ENCODE measurements at regions not wholly inside any gene's neighbourhood (a gene's known extent, or its start where the extent isn't known, plus 50 kb on each side); places are given as distances from the start of the nearest gene placed in this dataset.

DNA sequence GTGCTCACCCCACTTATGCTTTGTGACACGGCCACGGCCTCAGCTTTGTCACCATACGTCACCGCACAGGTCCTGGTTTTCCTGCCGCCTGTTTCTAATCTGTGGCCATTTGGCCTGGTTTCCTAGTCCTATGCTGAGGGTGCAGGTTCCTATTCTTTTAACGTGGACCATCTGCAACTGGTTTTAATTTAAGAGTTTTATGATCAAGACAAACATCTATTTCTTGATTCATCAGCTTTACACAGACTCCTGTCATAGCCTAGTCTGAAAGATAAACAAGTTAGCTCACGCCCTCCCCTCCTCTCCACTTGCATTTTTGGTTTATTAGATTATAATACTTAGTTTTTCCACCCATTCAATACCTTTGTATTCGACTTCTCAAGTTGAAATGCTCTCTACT lies 97.5 kb upstream of the RPS6KA2 start:
- Histone ChIP-seq H3K4me2 (ENCODE audit: insufficient read depth, low read length) (no peak overlapping the region), H3K9me3 (replicated peaks; ENCODE audit: control insufficient read depth, insufficient read depth, low read length) (no peaks in the 10 kb centered on the region), H3K79me2 (ENCODE audit: control insufficient read depth, insufficient read depth, low read length) (no peaks in the 10 kb centered on the region), H3K9me1 (replicated peaks; ENCODE audit: control insufficient read depth, extremely low read depth, insufficient read depth, low read length) (no peaks in the 10 kb centered on the region), H3K27ac (ENCODE audit: insufficient read depth, low read depth, low read length) (no peak overlapping the region), H3K27me3 (ENCODE audit: control insufficient read depth in 2 of 2, insufficient read depth in 2 of 2, low read length in 2 of 2) (no peaks in the 10 kb centered on the region), H4K20me1 (replicated peaks; ENCODE audit: control insufficient read depth, extremely low read depth, insufficient read depth, low read length) (no peaks in the 10 kb centered on the region), H3K4me3 (replicated peaks in 1 of 3; ENCODE audit: insufficient read depth in 1 of 3, low read depth in 1 of 3, low read length in 3 of 3) (no peak overlapping the region), H2AFZ (ENCODE audit: low read depth, low read length) (no peak overlapping the region), H3K4me1 (ENCODE audit: control insufficient read depth, extremely low read depth, insufficient read depth, low read length) (peaks cover 4% of the 10 kb centered on the region), H3K9ac (replicated peaks; ENCODE audit: extremely low read depth, insufficient read depth, low read length) (no peak overlapping the region), H3K36me3 (ENCODE audit: control insufficient read depth in 2 of 2, extremely low read depth in 1 of 2, insufficient read depth in 2 of 2, low read length in 2 of 2) (no peaks in the 10 kb centered on the region)
- no TSS peak for BruUV-seq (replicated peaks)
- DNase-seq (ENCODE audit: low read depth, low spot score) (no peak), FAIRE-seq (no peak)
- ChIA-PET CTCF (no interaction called here), POLR2A (no interaction called here)
- TF ChIP-seq GATA2 (IDR thresholded peaks at IDR 0.05; ENCODE audit: insufficient read depth, insufficient read length, low read depth, low read length) (no peak), CTCF (IDR thresholded peaks at IDR 0.05; ENCODE audit: extremely low read depth in 1 of 2, insufficient read depth in 1 of 2, low read depth in 1 of 2, low read length in 2 of 2) (no peak), POLR2A (IDR thresholded peaks at IDR 0.05; ENCODE audit: low read depth, low read length) (no peak), EZH2 (IDR thresholded peaks at IDR 0.05; ENCODE audit: borderline replicate concordance, low read depth, low read length, severe bottlenecking) (no peak), MAX (IDR thresholded peaks at IDR 0.05; ENCODE audit: insufficient read depth, insufficient read length) (no peak), JUN (IDR thresholded peaks at IDR 0.05; ENCODE audit: borderline replicate concordance, insufficient read depth, insufficient read length, low read depth) (no peak), MYC (IDR thresholded peaks at IDR 0.05; ENCODE audit: low read depth, low read length) (no peak), FOS (IDR thresholded peaks at IDR 0.05; ENCODE audit: borderline replicate concordance, insufficient read depth, low read length) (no peak), POLR2AphosphoS5 (IDR thresholded peaks at IDR 0.05; ENCODE audit: insufficient read depth, low read depth, low read length) (no peak)
- dilution Hi-C loops (cut with MboI; ENCODE audit: extremely low pct_ligation_motif_present, low sequenced_read_pairs) = no loop called here
- intact Hi-C loops (cut with micrococcal nuclease) = no loop called here

Measured in endothelial cell of umbilical vein (primary cell).